Naive thymus-derived CD8-positive, alpha-beta T cell (primary cell): ENCODE measurements at regions not wholly inside any gene's neighbourhood (a gene's known extent, or its start where the extent isn't known, plus 50 kb on each side); places are given as distances from the start of the nearest gene placed in this dataset.
"Not testable (repeated sequence)": the region's sequence is repeated elsewhere in the genome, so short reads cannot be mapped to it uniquely, and the experiment has no call there.

Experiments used
- ATAC-seq, 2 donors: fragments of 150-1000 bp; cut with Tn5 transposase in 1 of 2; sonication (Bioruptor Pico), chemical (Tn5 transposase) in 1 of 2; 1 replicate in 1 of 2; 2 replicates in 1 of 2; pipeline ENCODE4 v1.10.0; 2021; ENCODE audit warnings: mild to moderate bottlenecking in 2 of 2, moderate library complexity in 2 of 2
- POLR2A ChIA-PET: fragments of 350-600 bp; sonication (Branson Sonifier 250); formaldehyde crosslinking; loops from one replicate; lab custom pipeline; 2021; ENCODE audit warnings: antibody characterized with exemption; lab: Charles Lee
- DNase-seq, 10 donors: peaks; one replicate each; pipeline versions ENCODE4 v3.0.0 to v3.0.0-alpha.2; 2020 to 2022
- H3K27ac Mint-ChIP-seq, 10 donors: one replicate each; pipeline ENCODE4 v1.8.0; 2020 to 2022; ENCODE audit warnings: mild to moderate bottlenecking in 10 of 10, mixed read lengths in 10 of 10, moderate library complexity in 4 of 10, inconsistent platforms in 1 of 10
- H3K27me3 Mint-ChIP-seq, 5 donors: one replicate each; pipeline ENCODE4 v1.8.0; 2021 to 2022; ENCODE audit warnings: mixed read lengths in 5 of 5
- H3K36me3 Mint-ChIP-seq, 3 donors: one replicate each; pipeline ENCODE4 v1.8.0; 2020 to 2022; ENCODE audit warnings: mixed read lengths in 3 of 3, mild to moderate bottlenecking in 2 of 3, inconsistent platforms in 1 of 3
- H3K4me1 Mint-ChIP-seq, 4 donors: one replicate each; pipeline ENCODE4 v1.8.0; 2021 to 2022; ENCODE audit warnings: mixed read lengths in 4 of 4
- H3K4me3 Mint-ChIP-seq, 10 donors: one replicate each; pipeline ENCODE4 v1.8.0; 2020 to 2022; ENCODE audit warnings: mild to moderate bottlenecking in 10 of 10, mixed read lengths in 10 of 10, moderate library complexity in 6 of 10, inconsistent platforms in 1 of 10
- H3K9me3 Mint-ChIP-seq, 9 donors: one replicate each; pipeline ENCODE4 v1.8.0; 2020 to 2022; ENCODE audit warnings: mixed read lengths in 9 of 9, mild to moderate bottlenecking in 3 of 9, inconsistent platforms in 1 of 9, moderate library complexity in 1 of 9

DNA sequence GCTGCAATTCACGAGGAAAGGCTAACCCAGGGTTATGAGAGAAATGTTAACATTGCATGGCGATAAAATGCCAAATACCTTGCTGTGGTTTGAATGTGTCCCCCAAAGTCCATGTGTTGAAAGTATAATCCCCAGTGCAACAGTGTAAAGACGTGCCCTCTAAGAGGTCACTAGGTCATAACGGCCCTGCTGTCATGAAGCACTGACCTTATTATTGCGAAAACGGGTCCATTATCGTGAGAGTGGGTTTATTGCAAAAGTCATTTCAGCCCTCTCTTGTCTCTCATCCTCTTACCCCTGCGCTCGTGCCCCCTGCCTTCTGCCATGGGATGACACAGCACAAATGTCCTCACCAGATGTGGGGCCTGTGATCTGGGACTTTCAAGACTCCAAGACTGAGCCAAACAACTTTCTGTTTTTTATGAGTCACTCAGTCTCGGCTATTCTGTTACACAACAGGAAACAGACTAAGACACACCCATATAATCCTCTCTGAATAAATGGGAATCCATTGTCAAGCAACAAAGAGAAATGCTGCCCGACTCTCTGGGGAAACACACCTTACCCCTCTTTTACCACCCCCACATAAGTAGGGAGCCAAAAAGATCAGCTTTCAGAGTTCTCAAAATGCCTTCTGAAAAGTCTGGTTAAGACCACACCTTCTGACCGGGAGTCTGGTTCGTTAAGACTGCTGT, 73.1 kb upstream of the UCN3 start:
- peaks cover 0 to 5% (median 2%) of the 10 kb centered on the region in 3 donors for H3K36me3 Mint-ChIP-seq
- peak; percentile 62 to 66 for ATAC-seq
- H3K27ac Mint-ChIP-seq = peak overlapping the region; percentile 80 to 100 (median 96)
- POLR2A ChIA-PET = interaction anchor here (0.6 to 2.2 kb wide), 7 partner anchors 9 to 456 kb away, joined by 3 to 6 read pairs (median 3); partner anchors contain the start of gene TASOR2
- peaks cover 0 to 4% (median 0%) of the 10 kb centered on the region in 9 donors for H3K9me3 Mint-ChIP-seq
- H3K27me3 Mint-ChIP-seq = peaks cover 0 to 10% (median 0%) of the 10 kb centered on the region in 5 donors
- H3K4me3 Mint-ChIP-seq = peak overlapping the region; percentile 58 to 99 (median 93)
- H3K4me1 Mint-ChIP-seq = peaks cover 27 to 57% (median 46%) of the 10 kb centered on the region in 4 donors
- DNase-seq = peak in 7 of 10 donors; percentile 8 to 75 (median 41)

DNA sequence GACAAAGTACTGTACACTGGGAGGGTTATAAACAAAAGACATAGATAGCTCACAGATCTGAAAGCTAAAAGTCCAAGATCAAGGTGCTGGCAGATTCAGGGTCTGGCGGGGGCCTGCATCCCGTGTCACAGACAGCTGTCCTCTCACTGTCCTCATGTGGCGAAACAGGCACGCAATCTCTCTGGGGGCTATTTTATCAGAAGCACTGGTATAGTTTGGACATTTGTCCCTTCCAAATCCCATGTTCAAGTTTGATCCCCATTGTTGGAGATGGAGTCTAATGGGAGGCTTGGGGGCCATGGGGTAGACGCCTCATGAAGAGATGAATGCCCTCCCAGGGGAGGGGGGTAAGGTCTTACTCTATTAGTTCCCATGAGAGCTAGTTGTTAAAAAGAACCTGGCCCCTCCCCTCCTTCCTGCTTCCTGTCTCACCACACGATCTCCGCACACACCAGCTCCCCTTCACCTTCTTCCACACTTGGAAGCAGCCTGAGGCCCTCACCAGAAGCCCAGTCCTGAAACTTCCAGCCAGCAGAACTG, 72.5 kb upstream of the UCN3 start:
- Mint-ChIP-seq H3K4me1 (peaks cover 27 to 64% (median 51%) of the 10 kb centered on the region in 4 donors), H3K9me3 (peaks cover 0 to 4% (median 0%) of the 10 kb centered on the region in 9 donors), H3K27me3 (peaks cover 0 to 5% (median 0%) of the 10 kb centered on the region in 5 donors), H3K36me3 (peaks cover 0 to 5% (median 2%) of the 10 kb centered on the region in 3 donors), H3K27ac (peak overlapping the region; percentile 80 to 100 (median 96)), H3K4me3 (peak overlapping the region; percentile 58 to 99 (median 93))
- ATAC-seq = peak; percentile 13 to 17
- POLR2A ChIA-PET = interaction anchor here (0.6 to 2.2 kb wide), 8 partner anchors 9 to 457 kb away, joined by 3 to 6 read pairs (median 3); partner anchors contain the start of gene TASOR2
- DNase-seq = peak in 3 of 10 donors; percentile 5 to 62 (median 39)

DNA sequence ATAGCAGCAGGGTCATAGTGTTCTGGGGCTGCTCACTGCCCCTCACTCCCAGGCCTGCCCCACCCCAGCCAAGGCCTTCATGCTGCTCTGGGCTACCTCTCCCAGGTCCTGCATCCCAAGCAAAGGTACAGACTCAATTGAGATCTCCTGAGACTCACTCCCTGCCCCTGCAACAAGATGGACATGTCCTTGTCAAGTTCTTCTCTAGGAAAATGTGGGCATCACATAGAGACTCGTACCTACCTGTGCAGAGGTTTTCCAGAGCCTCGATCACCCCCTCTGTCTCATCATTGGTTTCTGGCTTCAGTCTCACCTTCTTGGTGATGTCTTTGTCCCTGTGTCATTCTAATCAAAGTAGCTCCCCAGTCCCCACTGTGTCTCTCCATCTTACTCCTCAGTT, 71.8 kb upstream of the UCN3 start:
- not testable (repeated sequence) for H3K36me3 Mint-ChIP-seq, ATAC-seq, DNase-seq, H3K27me3 Mint-ChIP-seq, H3K9me3 Mint-ChIP-seq
- POLR2A ChIA-PET = interaction anchor here (0.7 to 2.2 kb wide), 4 partner anchors 8 to 1507 kb away, joined by 3 to 6 read pairs (median 5); no protein-coding TSS in a partner anchor
- H3K4me3 Mint-ChIP-seq = peak overlapping the region; percentile 7 to 99 (median 93)
- peaks cover 32 to 71% (median 58%) of the 10 kb centered on the region in 4 donors for H3K4me1 Mint-ChIP-seq
- peak overlapping the region in 9 of 10 donors; percentile 94 to 100 (median 96) for H3K27ac Mint-ChIP-seq

DNA sequence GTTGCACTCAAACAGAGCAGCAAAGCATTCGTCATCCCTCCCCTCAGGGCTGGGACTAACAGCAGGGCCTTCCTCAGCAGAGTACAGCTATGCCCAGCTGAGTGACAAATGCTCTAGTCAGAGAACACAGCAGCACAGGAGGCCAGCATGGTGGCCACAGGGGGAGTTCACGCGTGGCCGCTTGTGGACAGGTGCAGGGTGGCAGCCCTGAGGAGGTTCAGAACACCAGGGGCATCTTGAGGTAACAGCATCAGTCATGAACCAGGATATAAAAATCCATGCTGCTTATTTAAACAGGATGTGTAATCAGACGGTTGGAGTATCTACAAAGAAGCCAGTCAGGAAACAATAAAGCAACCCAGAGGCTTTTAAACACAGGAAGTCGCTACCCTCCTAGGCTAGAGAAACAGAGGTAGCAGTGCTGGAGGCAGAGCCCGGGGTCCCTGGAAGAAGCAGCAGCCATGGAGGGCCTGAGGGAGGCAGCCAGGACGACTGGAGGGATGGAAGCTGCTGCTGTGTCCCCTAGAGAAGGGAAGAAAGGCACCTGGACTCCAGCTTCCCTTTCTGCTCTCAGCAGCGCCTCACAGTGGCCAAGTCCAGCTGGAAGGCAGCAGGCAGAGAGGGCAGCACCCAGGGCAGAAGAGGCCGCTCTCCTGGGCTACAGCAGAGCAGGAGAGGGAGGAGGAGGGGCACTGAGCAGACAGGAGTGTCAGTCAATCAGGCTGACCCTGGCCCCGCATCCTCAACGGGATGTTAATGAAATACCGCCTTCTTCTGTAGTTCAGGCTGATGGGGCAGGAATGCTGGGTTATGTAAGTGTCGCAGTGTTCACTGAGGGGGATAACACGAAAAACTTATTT, 70.8 kb upstream of the UCN3 start:
- peak in 8 of 10 donors; percentile 17 to 75 (median 44) for DNase-seq
- H3K27me3 Mint-ChIP-seq = peaks cover 0 to 1% (median 0%) of the 10 kb centered on the region in 5 donors
- H3K27ac Mint-ChIP-seq = peak overlapping the region in 9 of 10 donors; percentile 94 to 100 (median 96)
- peaks cover 0 to 4% (median 0%) of the 10 kb centered on the region in 9 donors for H3K9me3 Mint-ChIP-seq
- peak overlapping the region in 9 of 10 donors; percentile 74 to 99 (median 93) for H3K4me3 Mint-ChIP-seq
- H3K36me3 Mint-ChIP-seq = peaks cover 0 to 5% (median 2%) of the 10 kb centered on the region in 3 donors
- POLR2A ChIA-PET = interaction anchor here (0.6 to 2.2 kb wide), 3 partner anchors 9 to 152 kb away, joined by 3 to 6 read pairs (median 5); no protein-coding TSS in a partner anchor
- peaks cover 32 to 76% (median 61%) of the 10 kb centered on the region in 4 donors for H3K4me1 Mint-ChIP-seq
- peak; percentile 63 to 79 for ATAC-seq

DNA sequence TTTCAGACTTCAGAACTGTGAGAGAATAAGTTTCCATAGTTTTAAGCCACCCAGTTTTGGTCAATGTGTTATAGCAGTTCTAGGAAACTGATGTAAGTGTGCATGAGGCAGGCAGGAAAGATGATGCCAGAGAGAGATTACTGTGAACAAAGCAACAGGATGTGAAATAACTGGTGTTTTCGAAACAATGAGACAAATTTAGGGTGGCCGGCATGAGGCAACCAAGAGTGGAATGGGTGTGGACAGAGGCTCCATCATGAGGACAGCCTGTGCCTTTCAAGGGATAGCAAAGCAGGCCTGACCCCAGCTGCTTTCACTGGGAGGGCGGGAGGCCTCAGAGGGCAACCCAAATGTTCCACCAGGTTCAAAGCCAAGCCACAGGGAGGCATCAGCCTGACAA, 67.3 kb upstream of the UCN3 start:
- POLR2A ChIA-PET = no interaction called here
- Mint-ChIP-seq H3K9me3 (peaks cover 0 to 2% (median 0%) of the 10 kb centered on the region in 9 donors), H3K27me3 (no peaks in the 10 kb centered on the region), H3K4me1 (peaks cover 28 to 54% (median 44%) of the 10 kb centered on the region in 4 donors), H3K27ac (peak overlapping the region; percentile 34 to 100 (median 92)), H3K36me3 (peaks cover 0 to 11% (median 2%) of the 10 kb centered on the region in 3 donors), H3K4me3 (peak overlapping the region in 7 of 10 donors; percentile 32 to 74 (median 54))
- DNase-seq (peak in 1 of 10 donors; percentile 28), ATAC-seq (peak in 1 of 2 donors; percentile 9)

DNA sequence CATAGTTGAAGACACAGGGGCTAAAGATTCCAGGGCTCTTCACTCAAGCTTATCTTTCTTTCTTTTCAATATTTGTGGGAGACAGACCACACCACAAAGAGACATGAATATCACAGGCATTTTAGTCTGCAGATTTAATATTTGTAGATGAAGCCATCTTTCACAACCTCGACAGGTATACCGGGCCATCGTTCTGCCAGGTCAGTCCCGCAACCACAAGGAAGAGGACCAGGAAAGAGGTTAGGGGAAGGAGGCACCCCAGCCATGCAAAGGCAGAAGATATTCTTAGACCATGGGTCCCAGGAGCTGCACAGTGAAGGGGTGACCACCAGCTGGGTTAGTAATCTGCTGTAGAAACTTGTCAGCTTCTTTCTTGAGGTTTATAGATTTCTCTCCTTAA, 66.8 kb upstream of the UCN3 start:
- Mint-ChIP-seq H3K4me3 (peak overlapping the region in 6 of 10 donors; percentile 23 to 74 (median 46)), H3K27ac (peak overlapping the region in 9 of 10 donors; percentile 18 to 100 (median 91)), H3K27me3 (no peaks in the 10 kb centered on the region), H3K4me1 (peaks cover 26 to 48% (median 41%) of the 10 kb centered on the region in 4 donors), H3K9me3 (peaks cover 0 to 2% (median under 1%) of the 10 kb centered on the region in 9 donors), H3K36me3 (peaks cover under 1 to 11% (median 2%) of the 10 kb centered on the region in 3 donors)
- POLR2A ChIA-PET = no interaction called here
- no peak for ATAC-seq
- DNase-seq = no peak

DNA sequence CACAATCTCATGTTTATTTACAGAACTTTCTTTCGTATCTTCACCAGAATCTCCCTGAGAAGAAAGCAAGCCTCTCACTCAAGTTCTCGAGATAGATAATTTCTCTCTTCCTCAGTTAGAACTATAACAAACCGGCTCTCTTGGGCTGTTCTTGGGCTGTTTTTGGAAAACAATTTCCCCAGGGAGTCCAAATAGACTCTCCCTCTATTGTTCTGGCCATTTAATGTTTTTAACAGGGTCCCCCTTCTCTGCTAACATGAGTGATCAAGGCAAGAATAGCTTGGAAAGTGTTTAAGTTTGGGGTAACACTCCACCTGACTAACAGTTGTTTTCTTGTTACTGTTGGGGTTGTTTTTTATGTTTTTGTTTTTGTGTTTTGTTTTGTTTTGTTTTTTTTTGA, 64.8 kb upstream of the UCN3 start:
- Mint-ChIP-seq H3K27me3 (no peaks in the 10 kb centered on the region), H3K4me3 (no peak overlapping the region), H3K27ac (peak overlapping the region in 1 of 10 donors; percentile 79), H3K36me3 (peaks cover 7 to 18% (median 13%) of the 10 kb centered on the region in 3 donors), H3K9me3 (peaks cover 0 to 18% (median 11%) of the 10 kb centered on the region in 9 donors), H3K4me1 (peaks cover 13 to 38% (median 33%) of the 10 kb centered on the region in 4 donors)
- no peak for ATAC-seq
- POLR2A ChIA-PET = interaction anchor here (1.7 kb wide), 1 partner anchor 8 kb away, joined by 6 read pairs; no protein-coding TSS in a partner anchor
- no peak for DNase-seq

DNA sequence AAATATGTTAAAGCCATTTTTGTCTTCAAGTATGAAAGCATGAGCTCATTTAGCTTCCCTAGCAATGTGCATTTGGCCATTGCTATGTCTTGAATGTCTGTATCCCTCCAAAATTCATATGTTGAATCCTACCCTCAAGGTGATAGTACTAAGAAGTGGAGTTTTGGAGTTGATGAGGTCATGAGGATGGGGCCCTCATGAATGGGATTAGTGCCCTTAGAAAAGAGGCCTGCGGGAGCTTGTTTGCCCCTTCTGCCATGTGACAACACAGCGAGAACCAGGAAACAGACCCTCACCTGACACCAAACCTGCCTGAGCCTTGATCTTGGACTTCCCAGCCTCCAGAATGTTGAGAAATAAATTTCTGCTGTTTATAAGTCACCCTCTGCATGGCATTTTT, 61.3 kb upstream of the UCN3 start:
- Mint-ChIP-seq H3K4me3 (no peak overlapping the region), H3K36me3 (peaks cover 7 to 18% (median 13%) of the 10 kb centered on the region in 3 donors), H3K27me3 (peaks cover 0 to 3% (median 0%) of the 10 kb centered on the region in 5 donors), H3K27ac (peak overlapping the region in 1 of 10 donors; percentile 75), H3K4me1 (peaks cover under 1 to 6% (median 5%) of the 10 kb centered on the region in 4 donors), H3K9me3 (peaks cover 0 to 18% (median 12%) of the 10 kb centered on the region in 9 donors)
- DNase-seq = no peak
- POLR2A ChIA-PET = interaction anchor here (0.6 to 1.6 kb wide), 2 partner anchors 14 to 996 kb away, joined by 3 to 6 read pairs; no protein-coding TSS in a partner anchor
- ATAC-seq = no peak

DNA sequence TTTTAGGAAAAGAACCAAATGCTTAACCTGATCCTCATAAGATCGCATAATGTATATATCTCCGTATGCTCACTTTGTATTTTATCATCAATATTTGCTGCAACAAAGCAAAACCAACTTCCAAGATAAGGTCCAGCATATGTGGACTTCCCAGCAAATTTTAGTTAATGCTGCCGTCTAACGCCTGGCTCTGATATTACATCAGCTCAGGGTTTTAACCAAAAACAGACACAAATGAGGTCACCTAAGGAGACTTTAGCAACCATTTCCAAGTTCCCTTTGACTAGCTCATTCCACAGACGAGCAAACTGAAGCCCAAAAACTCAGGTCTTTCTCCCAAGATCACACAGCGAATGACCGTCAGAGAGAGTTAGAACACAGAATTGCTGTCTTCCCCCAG, 59.4 kb upstream of the UCN3 start:
- H3K9me3 Mint-ChIP-seq = peaks cover 0 to 18% (median 12%) of the 10 kb centered on the region in 9 donors
- POLR2A ChIA-PET = no interaction called here
- no peak overlapping the region for H3K27ac Mint-ChIP-seq
- ATAC-seq (no peak), DNase-seq (no peak)
- peaks cover 0 to 18% (median 13%) of the 10 kb centered on the region in 3 donors for H3K36me3 Mint-ChIP-seq
- no peak overlapping the region for H3K4me3 Mint-ChIP-seq
- H3K27me3 Mint-ChIP-seq = peaks cover 0 to 3% (median 3%) of the 10 kb centered on the region in 5 donors
- peaks cover 0 to 2% (median 0%) of the 10 kb centered on the region in 4 donors for H3K4me1 Mint-ChIP-seq

DNA sequence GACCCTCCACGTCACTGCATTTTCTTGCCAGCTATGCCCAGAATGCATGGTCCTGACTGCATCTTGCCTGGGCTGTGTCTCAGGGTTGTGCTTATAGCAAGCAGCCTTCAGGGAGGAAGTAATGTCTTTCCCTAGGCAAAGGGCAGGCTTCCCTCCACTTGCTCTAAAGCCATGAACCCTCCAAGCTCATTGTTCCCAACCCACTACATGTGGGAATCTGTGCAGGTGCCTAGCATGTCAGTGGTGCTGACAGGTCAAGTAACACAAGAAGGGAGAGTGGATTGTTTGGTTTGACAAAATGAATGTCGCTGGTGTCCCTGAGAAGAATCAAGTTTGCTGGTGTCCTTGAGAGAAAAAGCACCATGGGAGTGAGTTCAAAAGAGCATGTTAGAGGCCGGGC, 53.9 kb upstream of the UCN3 start:
- no peak for ATAC-seq
- POLR2A ChIA-PET = interaction anchor here (0.6 kb wide), 1 partner anchor 11 kb away, joined by 3 read pairs; no protein-coding TSS in a partner anchor
- DNase-seq = no peak
- Mint-ChIP-seq H3K27ac (peak overlapping the region in 1 of 10 donors; percentile 48), H3K36me3 (no peaks in the 10 kb centered on the region), H3K9me3 (peaks cover 0 to 6% (median 0%) of the 10 kb centered on the region in 9 donors), H3K4me3 (no peak overlapping the region), H3K27me3 (peaks cover 0 to 3% (median 3%) of the 10 kb centered on the region in 5 donors), H3K4me1 (peaks cover 6 to 19% (median 12%) of the 10 kb centered on the region in 4 donors)

DNA sequence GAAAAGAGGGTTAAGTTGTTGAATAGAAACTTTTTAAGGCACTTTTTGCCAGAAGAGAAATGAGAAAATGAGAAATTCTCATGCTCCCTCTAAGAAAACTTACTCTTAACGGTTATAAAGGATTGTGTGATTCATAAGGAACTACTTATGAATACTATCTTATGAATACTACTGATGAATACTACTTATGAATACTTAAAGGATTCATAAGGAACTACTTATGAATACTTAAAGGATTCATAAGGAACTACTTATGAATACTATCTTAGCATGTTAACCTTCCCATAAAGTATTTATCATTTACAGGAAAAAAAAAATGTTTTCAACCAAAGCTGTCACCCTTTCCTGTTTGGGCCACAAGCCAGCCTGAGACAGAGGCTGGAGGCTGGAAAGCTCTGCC, 53.1 kb upstream of the UCN3 start:
- H3K36me3 Mint-ChIP-seq = no peaks in the 10 kb centered on the region
- H3K9me3 Mint-ChIP-seq = peaks cover 0 to 2% (median 0%) of the 10 kb centered on the region in 9 donors
- H3K27ac Mint-ChIP-seq = no peak overlapping the region
- no peak overlapping the region for H3K4me3 Mint-ChIP-seq
- DNase-seq (no peak), ATAC-seq (no peak)
- peaks cover 0 to 3% (median 0%) of the 10 kb centered on the region in 5 donors for H3K27me3 Mint-ChIP-seq
- POLR2A ChIA-PET = no interaction called here
- peaks cover 6 to 19% (median 18%) of the 10 kb centered on the region in 4 donors for H3K4me1 Mint-ChIP-seq
